ENCODE measurements at regions not wholly inside any gene's neighbourhood (a gene's known extent, or its start where the extent isn't known, plus 50 kb on each side); places are given as distances from the start of the nearest gene placed in this dataset.
"Not testable (repeated sequence)": the region's sequence is repeated elsewhere in the genome, so short reads cannot be mapped to it uniquely, and the experiment has no call there.

DNA sequence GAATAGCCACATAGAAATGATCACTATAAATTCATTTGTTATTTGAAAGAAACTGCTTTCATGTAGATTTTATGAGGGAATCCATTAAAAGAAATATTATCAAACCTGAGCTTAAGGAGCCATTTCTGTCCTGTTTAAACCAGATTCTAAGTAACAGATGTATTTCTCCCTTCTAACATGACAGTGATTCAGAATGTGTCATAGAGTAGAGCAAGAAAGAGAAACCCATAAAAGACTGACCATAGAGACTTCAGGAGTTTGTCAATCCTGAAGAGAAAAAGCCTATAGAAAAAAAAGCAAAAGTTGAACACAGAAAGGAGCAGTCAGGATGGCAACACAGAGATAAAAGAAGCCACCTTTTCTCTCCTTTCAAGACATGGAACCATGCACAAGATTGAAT, 390.6 kb downstream of the PRIM2 start:
- not testable (repeated sequence) for FAIRE-seq; DNase-seq (ENCODE audit: extremely low spot score, insufficient read length, low read depth)

DNA sequence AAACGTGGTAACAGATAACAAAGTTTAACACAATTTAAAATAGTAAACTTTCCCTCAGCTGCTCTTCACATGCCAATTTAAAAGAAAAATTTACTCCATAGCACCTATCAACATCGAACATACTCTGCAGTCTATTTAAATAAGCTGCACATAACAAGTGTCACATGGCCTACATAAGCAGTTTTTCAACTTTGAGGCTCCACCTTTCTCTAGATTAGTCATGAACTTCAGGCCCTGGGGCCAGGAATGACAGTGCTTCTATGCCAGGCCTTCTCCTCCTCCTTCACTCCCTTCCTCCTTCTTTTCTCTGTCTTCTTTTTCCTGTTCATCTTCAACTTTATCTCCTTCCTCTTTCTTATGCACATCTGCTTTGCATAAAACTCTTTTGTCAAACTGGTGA, 405.1 kb downstream of the PRIM2 start:
- DNase-seq (ENCODE audit: extremely low spot score, insufficient read length, low read depth); FAIRE-seq: not testable (repeated sequence)

DNA sequence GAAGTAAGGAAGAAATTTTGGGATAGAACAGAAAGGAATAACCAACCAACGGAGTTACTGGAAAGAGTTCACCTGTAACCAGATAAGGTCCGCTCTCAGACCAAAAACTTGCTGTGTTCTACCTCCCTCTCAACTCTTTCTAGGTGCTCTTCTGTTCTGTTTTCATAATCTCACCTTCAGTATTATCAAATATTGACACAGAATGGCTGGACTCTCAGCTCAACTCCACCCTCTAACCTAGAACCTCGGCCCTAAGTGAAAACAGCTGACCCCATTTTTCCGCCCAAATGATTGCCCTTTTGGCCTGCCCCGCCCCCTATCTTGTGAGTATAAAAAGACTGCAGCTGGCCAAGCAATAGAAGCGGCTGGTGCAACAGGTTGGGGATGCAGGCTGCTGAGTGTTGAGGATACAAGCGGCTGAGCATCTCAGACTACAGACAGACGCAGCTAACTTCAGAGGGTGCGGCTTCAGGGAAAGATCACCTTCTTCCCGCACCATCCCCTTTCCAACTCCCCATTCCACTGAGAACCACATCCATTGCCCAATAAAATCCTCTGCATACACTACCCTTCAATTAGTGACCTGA, 406.5 kb downstream of the PRIM2 start:
- DNase-seq (ENCODE audit: extremely low spot score, insufficient read length, low read depth); FAIRE-seq: not testable (repeated sequence)

DNA sequence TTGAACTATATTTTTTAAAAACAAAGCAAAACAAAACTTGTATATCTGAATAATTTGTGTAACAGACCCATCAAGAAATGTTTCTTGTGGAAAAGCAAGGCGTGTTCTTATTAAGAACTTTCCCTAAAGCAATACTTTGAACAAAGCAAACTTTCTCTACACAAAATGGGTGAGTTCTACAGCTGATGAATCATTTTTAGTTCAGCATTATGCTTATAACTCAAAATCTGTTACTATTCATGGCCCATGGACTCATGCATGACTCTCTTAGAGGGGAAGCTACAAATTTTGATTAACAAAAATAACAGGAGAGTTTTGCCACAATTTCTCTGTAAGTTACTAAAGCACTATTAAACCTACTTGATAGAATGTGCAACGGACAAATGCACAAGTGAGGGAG, 412.0 kb downstream of the PRIM2 start:
- not testable (repeated sequence) for FAIRE-seq; DNase-seq (ENCODE audit: extremely low spot score, insufficient read length, low read depth)

DNA sequence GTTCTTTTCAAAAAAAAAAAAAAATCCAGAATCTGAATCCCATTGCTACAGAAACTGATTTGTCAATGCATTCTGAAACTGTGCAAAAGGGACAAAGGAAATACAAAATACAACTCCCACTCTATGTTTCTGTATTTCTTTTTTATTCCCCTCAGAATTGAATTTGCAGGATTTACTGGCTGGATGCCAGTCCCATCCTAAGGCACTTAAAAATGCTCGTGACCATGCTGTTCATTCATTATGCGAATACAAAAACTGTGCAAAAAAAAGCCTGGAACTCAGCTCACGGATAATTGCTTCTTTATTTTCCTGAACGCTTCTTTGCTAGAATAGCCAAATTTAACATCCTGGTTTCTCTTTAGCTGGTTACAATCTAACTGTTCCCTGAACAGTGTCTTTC, 413.3 kb downstream of the PRIM2 start:
- not testable (repeated sequence) for FAIRE-seq; DNase-seq (ENCODE audit: extremely low spot score, insufficient read length, low read depth)

DNA sequence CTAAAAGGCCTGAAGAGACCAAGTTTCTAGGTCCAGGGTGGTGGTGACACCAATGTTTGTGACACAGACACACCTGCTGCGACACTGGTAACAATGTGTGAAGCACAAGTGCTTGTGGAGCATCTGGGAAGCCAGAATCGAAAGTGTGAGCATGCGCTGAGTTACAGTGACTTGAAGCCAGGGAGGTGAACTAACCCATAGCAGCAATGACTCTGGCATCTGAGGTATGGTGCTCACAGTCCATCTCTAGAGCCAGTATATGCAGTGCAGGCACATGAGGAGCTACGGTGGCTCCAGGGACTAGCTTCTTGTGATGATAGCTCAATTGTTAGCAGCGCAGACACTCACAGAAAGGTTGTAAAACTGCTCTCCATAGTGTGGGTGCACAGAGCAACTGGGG, 430.3 kb downstream of the PRIM2 start:
- not testable (repeated sequence) for DNase-seq (ENCODE audit: extremely low spot score, insufficient read length, low read depth); FAIRE-seq

DNA sequence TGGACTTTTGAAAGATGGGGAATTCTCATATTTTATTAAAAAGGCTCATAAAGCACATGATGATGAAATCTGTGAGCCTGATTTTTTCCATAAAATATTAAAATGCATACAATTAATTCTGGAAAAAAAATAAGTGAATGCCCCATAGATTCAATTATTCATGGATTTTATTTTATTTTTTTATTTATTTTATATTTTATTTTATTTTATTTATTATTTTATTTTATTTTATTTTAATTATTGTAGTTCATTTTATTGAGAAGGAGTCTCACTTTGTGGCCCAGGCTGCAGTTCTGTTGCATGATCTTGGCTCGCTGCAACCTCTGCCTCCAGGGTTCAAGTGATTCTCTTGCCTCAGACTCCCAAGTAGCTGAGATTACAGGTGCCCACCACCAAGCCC, 442.4 kb downstream of the PRIM2 start:
- DNase-seq (ENCODE audit: extremely low spot score, insufficient read length, low read depth); FAIRE-seq: not testable (repeated sequence)

DNA sequence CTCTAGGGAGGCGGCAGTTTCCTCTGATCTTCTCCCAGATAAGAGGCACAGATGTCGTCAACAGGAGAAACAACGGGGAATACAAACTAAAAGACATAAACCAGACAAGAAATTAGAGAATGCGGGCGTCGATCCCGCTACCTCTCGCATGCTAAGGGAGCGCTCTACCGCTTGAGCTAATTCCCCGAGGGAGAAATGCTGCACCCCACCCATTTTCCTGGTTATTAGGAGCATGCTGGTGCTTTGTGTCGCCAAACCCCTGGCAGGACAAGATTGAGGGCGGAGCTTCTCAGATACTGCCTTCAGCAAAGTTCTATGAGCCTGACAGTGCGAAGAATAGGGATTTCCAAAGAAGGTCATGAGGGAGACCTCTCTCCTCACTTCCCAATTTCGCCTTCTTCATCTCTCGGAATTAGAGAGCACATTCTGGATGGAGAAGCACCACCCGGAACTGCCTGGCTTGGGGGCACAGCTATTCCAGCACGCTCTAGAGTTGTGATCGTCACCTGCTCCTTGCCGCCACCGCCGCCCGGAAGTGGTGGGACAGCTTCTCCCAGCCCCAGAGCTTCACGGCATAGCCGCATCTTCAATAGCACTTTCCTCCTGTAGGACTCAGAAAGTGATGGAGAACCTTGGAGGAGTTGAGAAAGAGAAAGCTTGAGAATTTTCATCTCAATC, 475.4 kb downstream of the PRIM2 start:
- DNase-seq (ENCODE audit: extremely low spot score, insufficient read length, low read depth); FAIRE-seq: not testable (repeated sequence)

DNA sequence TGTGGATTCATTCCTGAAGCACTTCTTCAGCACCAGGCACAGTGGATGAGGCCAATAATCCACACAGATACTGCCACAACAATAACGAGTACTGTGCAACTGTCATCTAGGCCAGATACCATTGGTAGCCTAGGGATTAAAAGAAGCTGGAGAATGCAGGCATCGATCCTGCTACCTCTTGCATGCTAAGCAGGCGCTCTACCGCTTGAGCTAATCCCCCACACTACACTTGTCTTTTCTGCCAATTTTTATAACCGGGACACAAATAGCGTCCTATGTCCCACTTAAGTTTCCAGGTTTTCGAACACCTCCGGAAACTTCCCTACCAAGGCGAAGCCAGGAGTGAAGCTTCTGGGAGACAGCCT, 475.9 kb downstream of the PRIM2 start:
- FAIRE-seq; DNase-seq (ENCODE audit: extremely low spot score, insufficient read length, low read depth): not testable (repeated sequence)

DNA sequence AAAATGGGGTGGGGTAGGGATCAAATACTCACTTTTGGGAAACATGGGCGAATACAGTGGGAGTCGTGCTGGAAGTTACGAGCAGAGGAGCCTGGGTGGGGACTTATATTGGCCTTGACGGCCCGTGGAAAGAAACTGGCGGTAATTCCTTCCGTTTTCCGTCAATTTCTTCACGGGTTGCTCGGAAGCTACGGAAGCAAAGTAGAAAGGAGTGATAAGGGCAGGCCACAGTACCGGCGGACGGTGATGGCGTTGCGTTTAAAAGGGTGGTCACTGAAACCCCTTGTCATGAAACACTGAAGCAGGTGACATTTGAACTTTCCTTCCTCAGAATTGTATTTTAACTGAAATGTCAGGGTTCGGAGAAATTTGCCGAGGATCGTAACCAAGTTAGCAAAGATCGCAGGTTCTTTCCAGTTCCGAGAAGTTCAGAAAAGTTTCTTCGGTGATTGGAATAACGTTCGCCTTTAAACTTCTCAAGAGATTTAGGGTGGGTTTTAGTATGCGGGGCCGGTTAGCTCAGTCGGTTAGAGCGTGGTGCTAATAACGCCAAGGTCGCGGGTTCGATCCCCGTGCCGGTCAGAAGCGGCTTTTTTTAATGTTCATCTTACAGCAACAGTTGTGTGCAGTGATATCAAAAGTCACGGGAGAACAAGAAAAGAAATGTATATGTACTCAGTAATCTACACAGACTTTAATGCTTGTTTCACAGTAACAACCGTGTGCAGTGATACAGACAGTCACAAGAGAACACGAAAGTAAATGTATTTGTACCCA, 482.5 kb downstream of the PRIM2 start:
- not testable (repeated sequence) for DNase-seq (ENCODE audit: extremely low spot score, insufficient read length, low read depth)

DNA sequence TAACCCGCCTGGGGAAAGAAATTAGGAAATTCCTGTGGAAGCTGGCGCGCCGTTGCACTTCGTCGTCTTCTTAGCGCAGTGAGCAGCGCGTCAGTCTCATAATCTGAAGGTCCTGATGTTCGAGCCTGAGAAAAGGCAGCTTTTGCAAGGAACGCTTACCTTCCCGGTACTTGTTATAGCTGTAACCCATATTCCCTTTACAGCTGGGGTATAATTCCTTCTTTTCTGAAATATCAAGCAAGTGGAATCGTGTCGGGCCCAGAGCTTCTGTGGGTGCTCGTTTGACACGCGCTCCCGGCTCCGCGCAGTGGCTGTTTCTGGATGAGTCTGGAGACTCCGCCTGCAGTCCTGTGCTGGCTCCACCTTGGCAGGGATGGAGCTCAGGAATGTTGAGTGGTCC, 491.2 kb downstream of the PRIM2 start:
- not testable (repeated sequence) for FAIRE-seq; DNase-seq (ENCODE audit: extremely low spot score, insufficient read length, low read depth)

More for the DNA sequence above, 482.5 kb downstream of the PRIM2 start:
- not testable (repeated sequence) for FAIRE-seq

DNA sequence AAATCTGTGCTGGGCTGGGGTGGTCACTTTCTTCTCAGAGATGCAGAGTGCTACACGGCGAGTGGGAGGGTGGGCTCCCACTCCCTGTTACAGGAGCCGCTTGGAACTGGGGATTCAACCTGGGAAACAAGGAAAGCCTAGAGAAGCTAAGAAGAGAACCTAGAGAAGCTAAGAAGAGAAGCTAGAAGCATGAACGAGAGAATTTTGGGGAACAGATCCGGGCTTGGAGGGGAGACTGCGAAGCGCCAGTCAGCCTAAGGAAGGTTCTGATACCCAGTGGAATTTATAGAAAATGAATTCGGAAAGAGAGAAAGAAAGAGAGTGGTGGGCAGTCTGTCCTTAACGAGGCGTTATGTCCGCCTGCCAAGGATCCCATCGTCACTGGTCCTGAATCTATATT, 492.0 kb downstream of the PRIM2 start:
- not testable (repeated sequence) for FAIRE-seq; DNase-seq (ENCODE audit: extremely low spot score, insufficient read length, low read depth)

DNA sequence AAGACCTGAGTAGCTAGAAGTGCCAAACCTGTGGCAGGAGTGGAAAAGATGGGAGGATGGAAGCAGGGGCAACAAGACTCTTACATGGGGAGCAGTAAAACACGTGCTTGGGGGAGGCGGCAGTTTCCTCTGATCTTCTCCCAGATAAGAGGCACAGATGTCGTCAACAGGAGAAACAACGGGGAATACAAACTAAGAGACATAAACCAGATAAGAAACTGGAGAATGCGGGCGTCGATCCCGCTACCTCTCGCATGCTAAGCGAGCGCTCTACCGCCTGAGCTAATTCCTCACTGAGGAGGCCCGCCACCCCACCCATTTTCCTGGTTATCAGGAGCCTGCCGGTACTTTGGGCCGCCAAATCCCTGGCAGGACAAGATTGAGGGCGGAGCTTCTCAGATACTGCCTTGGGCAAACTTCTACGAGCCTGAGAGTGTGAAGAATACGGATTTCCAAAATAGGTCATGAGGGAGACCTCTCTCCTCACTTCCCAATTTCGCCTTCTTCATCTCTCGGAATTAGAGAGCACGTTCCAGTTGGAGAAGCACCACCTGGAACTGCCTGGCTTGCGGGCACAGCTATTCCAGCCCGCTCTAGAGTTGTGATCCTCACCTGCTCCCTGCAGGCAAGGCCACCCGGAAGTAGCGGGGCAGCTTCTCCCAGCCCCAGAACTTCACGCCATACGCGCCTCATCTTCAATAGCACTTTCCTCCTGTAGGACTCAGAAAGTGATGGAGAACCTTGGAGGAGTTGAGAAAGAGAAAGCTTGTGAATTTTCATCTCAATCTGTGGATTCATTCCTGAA, 496.0 kb downstream of the PRIM2 start:
- not testable (repeated sequence) for FAIRE-seq; DNase-seq (ENCODE audit: extremely low spot score, insufficient read length, low read depth)

DNA sequence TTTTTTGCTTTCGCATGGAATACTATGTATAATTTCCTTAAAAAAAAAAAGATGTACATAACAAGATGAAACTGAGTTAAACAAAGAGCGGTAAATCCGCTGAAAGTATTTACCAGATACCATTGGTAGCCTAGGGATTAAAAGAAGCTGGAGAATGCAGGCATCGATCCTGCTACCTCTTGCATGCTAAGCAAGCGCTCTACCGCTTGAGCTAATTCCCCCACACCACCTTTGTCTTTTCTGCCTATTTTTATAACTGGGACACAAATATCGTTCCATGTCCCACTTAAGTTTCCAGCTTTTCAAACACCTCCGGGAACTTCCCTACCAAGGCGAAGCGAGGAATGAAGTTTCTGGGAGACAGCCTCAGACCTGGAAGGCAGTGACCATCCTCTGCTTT, 498.4 kb downstream of the PRIM2 start:
- FAIRE-seq; DNase-seq (ENCODE audit: extremely low spot score, insufficient read length, low read depth): not testable (repeated sequence)

DNA sequence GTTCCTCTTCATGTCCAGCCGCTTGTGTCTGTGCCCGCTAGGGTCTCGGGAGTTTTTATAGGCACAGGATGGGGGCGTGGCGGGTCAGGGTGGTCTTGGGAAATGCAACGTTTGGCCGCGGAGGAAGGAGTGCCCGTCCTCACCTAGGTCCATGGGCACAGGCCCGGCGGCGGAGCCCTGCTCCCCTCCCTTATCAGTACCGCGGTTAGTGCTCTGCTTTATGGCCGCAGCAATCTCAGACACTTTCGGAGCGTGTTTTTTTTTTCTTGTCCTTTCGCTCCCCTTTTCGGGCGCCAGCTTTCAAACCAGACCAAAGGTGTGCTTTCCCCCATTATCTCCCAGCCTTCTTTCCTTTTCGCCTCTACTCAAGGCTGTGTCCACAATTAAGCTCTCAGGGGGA, 503.9 kb downstream of the PRIM2 start:
- not testable (repeated sequence) for DNase-seq (ENCODE audit: extremely low spot score, insufficient read length, low read depth); FAIRE-seq

DNA sequence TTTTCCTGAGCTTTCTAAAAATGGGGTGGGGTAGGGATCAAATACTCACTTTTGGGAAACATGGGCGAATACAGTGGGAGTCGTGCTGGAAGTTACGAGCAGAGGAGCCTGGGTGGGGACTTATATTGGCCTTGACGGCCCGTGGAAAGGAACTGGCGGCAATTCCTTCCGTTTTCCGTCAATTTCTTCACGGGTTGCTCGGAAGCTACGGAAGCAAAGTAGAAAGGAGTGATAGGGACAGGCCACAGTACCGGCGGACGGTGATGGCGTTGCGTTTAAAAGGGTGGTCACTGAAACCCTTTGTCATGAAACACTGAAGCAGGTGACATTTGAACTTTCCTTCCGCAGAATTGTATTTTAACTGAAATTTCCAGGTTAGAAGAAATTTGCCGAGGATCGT, 505.0 kb downstream of the PRIM2 start:
- DNase-seq (ENCODE audit: extremely low spot score, insufficient read length, low read depth); FAIRE-seq: not testable (repeated sequence)

DNA sequence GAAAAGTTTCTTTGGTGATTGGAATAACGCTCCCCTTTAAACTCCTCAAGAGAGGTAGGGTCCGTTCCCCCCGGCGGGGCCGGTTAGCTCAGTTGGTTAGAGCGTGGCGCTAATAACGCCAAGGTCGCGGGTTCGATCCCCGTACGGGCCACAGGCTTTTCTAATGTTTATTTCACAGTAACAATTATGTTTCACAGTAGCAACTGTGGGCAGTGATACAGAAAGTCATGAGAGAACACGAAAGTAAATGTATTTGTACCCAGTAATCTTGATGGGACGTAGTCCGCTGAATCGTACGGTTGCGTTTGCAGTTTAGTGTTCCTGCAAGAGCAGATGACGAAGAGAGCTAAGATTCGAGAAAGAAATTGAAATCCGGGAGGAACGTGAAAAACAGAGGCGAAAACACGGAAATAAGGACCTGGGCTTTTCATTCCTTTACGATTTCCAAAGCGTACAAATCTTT, 505.5 kb downstream of the PRIM2 start:
- DNase-seq (ENCODE audit: extremely low spot score, insufficient read length, low read depth) (no peak), FAIRE-seq (no peak)

DNA sequence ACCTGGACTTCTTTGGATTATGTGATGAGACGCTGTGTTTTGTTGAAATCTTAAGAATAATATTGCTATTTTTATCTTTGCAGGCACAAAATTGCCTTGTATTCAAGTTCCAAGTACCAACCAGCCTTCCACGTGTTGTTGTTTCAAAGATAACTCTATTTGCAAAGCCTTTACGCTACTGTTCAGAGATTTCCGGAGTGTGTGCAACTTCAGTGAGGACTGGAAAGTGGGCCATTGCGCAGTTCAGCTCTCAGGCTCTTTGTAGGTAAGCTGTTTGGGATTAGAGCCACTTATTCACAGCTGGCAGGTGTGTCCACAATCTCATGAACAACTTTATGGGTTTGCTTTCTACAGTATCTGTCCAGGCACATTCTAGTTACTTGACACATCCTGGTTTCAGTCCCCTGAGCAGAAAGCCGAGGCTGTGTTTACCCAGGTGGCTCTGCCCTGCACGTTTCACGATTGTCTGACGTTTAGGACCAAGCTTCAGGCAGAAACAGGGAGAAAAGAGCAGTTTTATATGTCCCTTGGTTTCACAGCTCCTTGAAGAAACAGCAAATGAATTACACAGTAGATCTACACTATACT, 520.3 kb downstream of the PRIM2 start:
- not testable (repeated sequence) for DNase-seq (ENCODE audit: extremely low spot score, insufficient read length, low read depth); FAIRE-seq

DNA sequence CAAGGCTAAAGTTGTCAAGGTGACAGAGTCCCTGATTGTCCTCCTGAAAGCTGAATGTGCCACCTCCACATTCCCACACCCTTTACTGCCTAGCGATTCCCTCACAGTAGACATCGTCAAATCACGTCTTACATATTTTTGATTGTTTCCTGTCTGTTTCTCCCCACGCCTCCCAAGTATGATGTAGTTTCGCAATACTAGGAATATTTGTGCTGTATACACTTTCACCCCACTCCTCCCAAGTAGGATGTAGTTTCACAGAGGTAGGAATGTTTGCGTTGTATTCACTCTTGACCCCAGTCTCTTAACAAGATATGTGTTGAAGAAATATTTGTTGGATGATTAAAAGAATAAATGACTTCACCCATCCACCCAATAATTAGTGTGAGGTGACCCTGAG, 524.1 kb downstream of the PRIM2 start:
- DNase-seq (ENCODE audit: extremely low spot score, insufficient read length, low read depth); FAIRE-seq: not testable (repeated sequence)
